Astrocyte (in vitro differentiated cells and primary cell): ENCODE measurements at regions not wholly inside any gene's neighbourhood (a gene's known extent, or its start where the extent isn't known, plus 50 kb on each side); places are given as distances from the start of the nearest gene placed in this dataset.
"Not testable (repeated sequence)": the region's sequence is repeated elsewhere in the genome, so short reads cannot be mapped to it uniquely, and the experiment has no call there.

Experiments
- DNase-seq: peaks from one replicate; pipeline ENCODE4 v3.0.0-alpha.2; 2010; ENCODE audit warnings: low read depth
- FAIRE-seq: peaks from 2 replicates; lab custom pipeline; 2011; peaks lifted over from hg19 to GRCh38; lab: Jason Lieb, UNC
- H2AFZ ChIP-seq: 2 replicates; pipeline ENCODE4 v1.6.0; 2012; ENCODE audit warnings: low read depth, low read length, inconsistent platforms
- H3K27ac ChIP-seq: 2 replicates; pipeline ENCODE4 v1.5.1; 2011; ENCODE audit warnings: low read depth, low read length, inconsistent platforms
- H3K27me3 ChIP-seq: 2 replicates; pipeline ENCODE4 v1.6.0; 2011; ENCODE audit warnings: low read length, inconsistent platforms; ENCODE audit not compliant: insufficient read depth
- H3K36me3 ChIP-seq: 2 replicates; pipeline ENCODE4 v1.5.1; 2011; ENCODE audit warnings: low read length, inconsistent platforms; ENCODE audit not compliant: insufficient read depth
- H3K4me1 ChIP-seq: 2 replicates; pipeline ENCODE4 v1.5.1; 2011; ENCODE audit warnings: low read length, inconsistent platforms; ENCODE audit not compliant: insufficient read depth
- H3K4me2 ChIP-seq: 2 replicates; pipeline ENCODE4 v1.6.0; 2012; ENCODE audit warnings: low read length, inconsistent platforms
- H3K4me3 ChIP-seq: 2 replicates; pipeline ENCODE4 v1.5.1; 2011; ENCODE audit warnings: low read depth, mild to moderate bottlenecking, low read length, inconsistent platforms; ENCODE audit not compliant: insufficient read depth
- H3K79me2 ChIP-seq: 2 replicates; pipeline ENCODE4 v1.6.0; 2012; ENCODE audit warnings: mild to moderate bottlenecking, low read length, inconsistent platforms; ENCODE audit not compliant: insufficient read depth
- H3K9ac ChIP-seq: 2 replicates; pipeline ENCODE4 v1.6.0; 2012; ENCODE audit warnings: mild to moderate bottlenecking, low read length, inconsistent platforms
- H3K9me3 ChIP-seq: 2 replicates; pipeline ENCODE4 v1.5.1; 2012; ENCODE audit warnings: low read depth, mild to moderate bottlenecking, low read length, inconsistent platforms; ENCODE audit not compliant: insufficient read depth
- H4K20me1 ChIP-seq: 2 replicates; pipeline ENCODE4 v1.6.0; 2012; ENCODE audit warnings: low read length, inconsistent platforms; ENCODE audit not compliant: insufficient read depth
- H3K27ac Mint-ChIP-seq: one replicate; pipeline ENCODE4 v1.8.0; 2021; ENCODE audit warnings: mild to moderate bottlenecking, mixed read lengths; ENCODE audit not compliant: unreplicated experiment
- H3K27me3 Mint-ChIP-seq: one replicate; pipeline ENCODE4 v1.8.0; 2021; ENCODE audit warnings: low read depth, mixed read lengths; ENCODE audit not compliant: unreplicated experiment
- H3K36me3 Mint-ChIP-seq: one replicate; pipeline ENCODE4 v1.8.0; 2021; ENCODE audit warnings: low read depth, mixed read lengths; ENCODE audit not compliant: unreplicated experiment
- H3K4me1 Mint-ChIP-seq: one replicate; pipeline ENCODE4 v1.8.0; 2021; ENCODE audit warnings: low read depth, mixed read lengths; ENCODE audit not compliant: unreplicated experiment
- H3K4me3 Mint-ChIP-seq: one replicate; pipeline ENCODE4 v1.8.0; 2021; ENCODE audit warnings: mild to moderate bottlenecking, moderate library complexity, mixed read lengths; ENCODE audit not compliant: unreplicated experiment
- H3K9me3 Mint-ChIP-seq: one replicate; pipeline ENCODE4 v1.8.0; 2021; ENCODE audit warnings: mild to moderate bottlenecking, mixed read lengths; ENCODE audit not compliant: unreplicated experiment
- EZH2 ChIP-seq: IDR thresholded peaks from 2 replicates; pipeline ENCODE4 v1.6.1; 2012; ENCODE audit warnings: mild to moderate bottlenecking, low read length, inconsistent platforms; ENCODE audit not compliant: insufficient read depth
- TF ChIP-seq, protein P1 (sequence below): IDR thresholded peaks from 2 replicates; pipeline ENCODE4 v1.5.1; 2011; ENCODE audit warnings: low read depth, mild to moderate bottlenecking, inconsistent platforms, low read length, moderate library complexity; ENCODE audit not compliant: insufficient read depth

DNA sequence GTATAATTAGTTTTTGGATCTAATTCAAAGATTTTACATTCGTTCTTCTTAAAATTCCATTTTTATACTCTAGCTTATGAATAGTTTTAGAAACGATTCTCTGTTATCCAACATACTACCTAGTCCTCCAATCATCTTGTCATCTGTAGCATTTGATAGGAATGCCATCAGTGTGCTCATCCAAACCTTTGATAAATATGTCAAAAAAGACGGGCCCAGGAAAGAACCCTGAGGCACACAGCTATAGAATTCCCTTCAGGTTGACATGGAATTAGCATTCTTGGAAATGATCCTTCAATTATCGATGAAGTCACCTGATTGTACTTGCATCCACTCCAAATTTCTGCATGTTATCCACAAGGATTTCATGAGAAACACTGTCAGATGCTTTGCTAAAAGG, 64.8 kb upstream of the EFNA5 start:
- Histone ChIP-seq H2AFZ (no peak overlapping the region), H3K4me1 (no peaks in the 10 kb centered on the region), H3K27me3 (no peaks in the 10 kb centered on the region), H3K9me3 (no peaks in the 10 kb centered on the region), H3K4me3 (no peak overlapping the region), H3K79me2 (no peaks in the 10 kb centered on the region), H4K20me1 (no peaks in the 10 kb centered on the region), H3K9ac (no peak overlapping the region), H3K4me2 (no peak overlapping the region), H3K36me3 (no peaks in the 10 kb centered on the region), H3K27ac (no peak overlapping the region)
- Mint-ChIP-seq H3K27ac (no peak overlapping the region), H3K4me3 (no peak overlapping the region), H3K9me3 (no peaks in the 10 kb centered on the region), H3K36me3 (no peaks in the 10 kb centered on the region), H3K4me1 (no peaks in the 10 kb centered on the region), H3K27me3 (no peaks in the 10 kb centered on the region)
- DNase-seq (no peak), FAIRE-seq (no peak)
- no peak for TF ChIP-seq EZH2
- TF ChIP-seq, protein P1, sequence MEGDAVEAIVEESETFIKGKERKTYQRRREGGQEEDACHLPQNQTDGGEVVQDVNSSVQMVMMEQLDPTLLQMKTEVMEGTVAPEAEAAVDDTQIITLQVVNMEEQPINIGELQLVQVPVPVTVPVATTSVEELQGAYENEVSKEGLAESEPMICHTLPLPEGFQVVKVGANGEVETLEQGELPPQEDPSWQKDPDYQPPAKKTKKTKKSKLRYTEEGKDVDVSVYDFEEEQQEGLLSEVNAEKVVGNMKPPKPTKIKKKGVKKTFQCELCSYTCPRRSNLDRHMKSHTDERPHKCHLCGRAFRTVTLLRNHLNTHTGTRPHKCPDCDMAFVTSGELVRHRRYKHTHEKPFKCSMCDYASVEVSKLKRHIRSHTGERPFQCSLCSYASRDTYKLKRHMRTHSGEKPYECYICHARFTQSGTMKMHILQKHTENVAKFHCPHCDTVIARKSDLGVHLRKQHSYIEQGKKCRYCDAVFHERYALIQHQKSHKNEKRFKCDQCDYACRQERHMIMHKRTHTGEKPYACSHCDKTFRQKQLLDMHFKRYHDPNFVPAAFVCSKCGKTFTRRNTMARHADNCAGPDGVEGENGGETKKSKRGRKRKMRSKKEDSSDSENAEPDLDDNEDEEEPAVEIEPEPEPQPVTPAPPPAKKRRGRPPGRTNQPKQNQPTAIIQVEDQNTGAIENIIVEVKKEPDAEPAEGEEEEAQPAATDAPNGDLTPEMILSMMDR = no peak

DNA sequence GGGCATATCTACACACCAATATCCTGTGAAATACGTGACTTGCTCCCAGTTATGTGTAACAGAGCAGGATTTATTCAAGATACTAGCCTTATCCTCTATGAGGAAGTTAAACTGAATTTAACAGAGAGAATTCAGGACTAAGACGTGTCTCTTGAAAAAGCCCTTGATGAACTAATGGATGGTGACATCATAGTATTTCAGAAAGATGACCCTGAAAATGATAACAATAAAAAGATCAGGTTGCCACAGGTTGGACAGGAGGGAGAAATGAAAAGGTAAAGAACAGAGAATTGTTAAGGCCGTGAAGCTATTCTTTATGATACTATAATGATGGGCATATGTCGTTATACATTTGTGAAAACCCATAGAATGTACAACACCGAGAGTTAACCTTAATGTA, 56.2 kb upstream of the EFNA5 start:
- DNase-seq (no peak), FAIRE-seq (no peak)
- Mint-ChIP-seq H3K4me3 (no peak overlapping the region), H3K9me3 (peaks cover 7% of the 10 kb centered on the region), H3K4me1 (no peaks in the 10 kb centered on the region), H3K36me3 (peaks cover under 1% of the 10 kb centered on the region), H3K27me3 (no peaks in the 10 kb centered on the region), H3K27ac (no peak overlapping the region)
- TF ChIP-seq, protein P1 = no peak
- TF ChIP-seq EZH2 = no peak
- Histone ChIP-seq H3K9ac (no peak overlapping the region), H3K27ac (no peak overlapping the region), H4K20me1 (no peaks in the 10 kb centered on the region), H3K4me2 (no peak overlapping the region), H3K79me2 (no peaks in the 10 kb centered on the region), H3K4me1 (no peaks in the 10 kb centered on the region), H3K4me3 (no peak overlapping the region), H3K36me3 (no peaks in the 10 kb centered on the region), H2AFZ (no peak overlapping the region), H3K9me3 (peaks cover 2% of the 10 kb centered on the region), H3K27me3 (no peaks in the 10 kb centered on the region)

DNA sequence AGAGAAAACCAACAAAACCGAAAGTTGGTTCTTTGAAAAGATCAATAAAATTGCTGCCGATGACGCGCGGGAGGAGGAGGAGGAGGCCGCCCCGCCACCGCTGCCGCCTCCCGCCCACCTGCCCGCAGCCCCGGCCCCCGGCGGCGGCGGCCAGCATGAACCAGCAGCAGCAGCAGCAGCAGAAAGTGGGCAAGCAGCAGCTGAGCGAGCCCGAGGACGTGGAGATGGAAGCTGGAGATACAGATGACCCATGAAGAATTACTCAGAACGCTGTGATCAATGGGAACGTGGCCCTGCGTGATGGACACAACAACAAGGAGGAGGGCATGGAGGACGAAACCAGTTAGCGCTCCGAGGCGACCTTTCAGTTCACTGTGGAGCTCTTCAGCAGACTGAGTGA, 53.9 kb upstream of the EFNA5 start:
- Mint-ChIP-seq H3K27me3 (no peaks in the 10 kb centered on the region), H3K9me3 (peaks cover 20% of the 10 kb centered on the region), H3K36me3 (peaks cover 2% of the 10 kb centered on the region), H3K4me1 (no peaks in the 10 kb centered on the region), H3K27ac (no peak overlapping the region), H3K4me3 (no peak overlapping the region)
- Histone ChIP-seq H4K20me1 (no peaks in the 10 kb centered on the region), H3K36me3 (no peaks in the 10 kb centered on the region), H3K27ac (no peak overlapping the region), H2AFZ (no peak overlapping the region), H3K9ac (no peak overlapping the region), H3K27me3 (no peaks in the 10 kb centered on the region), H3K79me2 (no peaks in the 10 kb centered on the region), H3K4me2 (no peak overlapping the region), H3K9me3 (peaks cover 2% of the 10 kb centered on the region), H3K4me1 (no peaks in the 10 kb centered on the region), H3K4me3 (no peak overlapping the region)
- DNase-seq (no peak), FAIRE-seq (no peak)
- no peak for TF ChIP-seq EZH2
- TF ChIP-seq, protein P1 = no peak

DNA sequence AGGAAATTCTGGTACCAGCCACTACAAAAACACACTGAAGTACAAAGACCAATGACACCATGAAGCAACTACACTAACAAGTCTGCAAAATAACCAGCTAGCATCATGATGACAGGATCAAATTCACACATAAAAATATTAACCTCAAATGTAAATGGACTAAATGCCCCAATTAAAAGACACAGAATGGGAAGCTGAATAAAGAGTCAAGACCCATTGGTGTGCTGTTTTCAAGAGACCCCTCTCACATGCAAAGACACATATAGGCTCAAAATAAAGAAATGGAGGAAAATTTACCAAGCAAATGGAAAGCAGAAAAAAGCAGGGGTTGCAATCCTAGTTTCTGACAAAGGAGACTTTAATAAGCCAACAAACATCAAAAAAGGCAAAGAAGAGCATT, 50.5 kb upstream of the EFNA5 start:
- not testable (repeated sequence) for H2AFZ ChIP-seq, H3K36me3 Mint-ChIP-seq, H3K27me3 Mint-ChIP-seq, H3K4me3 Mint-ChIP-seq, FAIRE-seq, H3K27me3 ChIP-seq, H3K9ac ChIP-seq, H3K27ac ChIP-seq, H3K9me3 ChIP-seq, H3K4me2 ChIP-seq, H4K20me1 ChIP-seq, H3K4me1 ChIP-seq, H3K4me1 Mint-ChIP-seq, H3K4me3 ChIP-seq, H3K79me2 ChIP-seq, H3K36me3 ChIP-seq, DNase-seq, H3K27ac Mint-ChIP-seq
- peaks cover 22% of the 10 kb centered on the region for H3K9me3 Mint-ChIP-seq
